HG03025 (cell line): ENCODE measurements at regions not wholly inside any gene's neighbourhood (a gene's known extent, or its start where the extent isn't known, plus 50 kb on each side); places are given as distances from the start of the nearest gene placed in this dataset.
A peak's percentile ranks its signal among the peaks of the same experiment; 100 is the strongest.

Source experiments
- ATAC-seq: cut with Tn5 transposase; IDR thresholded peaks from one replicate; pipeline ENCODE4 v1.9.1; 2021; ENCODE audit warnings: mild to moderate bottlenecking, moderate library complexity; ENCODE audit not compliant: unreplicated experiment, low FRiP score

GRCh38 chr2:11987151-11987550 lies 240.7 kb downstream of the LPIN1 start:
- no peak for ATAC-seq

GRCh38 chr2:11988691-11989353 lies 242.4 kb downstream of the LPIN1 start:
- no peak for ATAC-seq

- no peak for ATAC-seq
These were observed 242.9 kb downstream of the LPIN1 start for GRCh38 chr2:11989354-11989703.

- ATAC-seq = no peak
These were observed 244.1 kb downstream of the LPIN1 start for GRCh38 chr2:11990576-11990975.

- ATAC-seq = no peak
These were observed 247.3 kb downstream of the LPIN1 start for GRCh38 chr2:11993749-11994148.

GRCh38 chr2:11995456-11995855 lies 249.0 kb downstream of the LPIN1 start:
- no peak for ATAC-seq

GRCh38 chr2:11996618-11997017 lies 250.2 kb downstream of the LPIN1 start:
- ATAC-seq = no peak

GRCh38 chr2:11997142-11997541 lies 250.7 kb downstream of the LPIN1 start:
- no peak for ATAC-seq

- ATAC-seq = peak; percentile 51
These were observed 251.8 kb downstream of the LPIN1 start for GRCh38 chr2:11998218-11998617.

GRCh38 chr2:11998626-11999378 lies 252.4 kb downstream of the LPIN1 start:
- peak; percentile 53 for ATAC-seq

GRCh38 chr2:12001621-12002020 lies 255.2 kb downstream of the LPIN1 start:
- no peak for ATAC-seq

- no peak for ATAC-seq
These were observed 255.8 kb downstream of the LPIN1 start for GRCh38 chr2:12002215-12002614.

GRCh38 chr2:12004713-12005112 lies 258.3 kb downstream of the LPIN1 start:
- no peak for ATAC-seq

- peak; percentile 61 for ATAC-seq
These were observed 259.7 kb downstream of the LPIN1 start for GRCh38 chr2:12005886-12006681.

GRCh38 chr2:12006850-12007249 lies 260.4 kb downstream of the LPIN1 start:
- no peak for ATAC-seq

- ATAC-seq = no peak
These were observed 260.9 kb downstream of the LPIN1 start for GRCh38 chr2:12007282-12007681.

- ATAC-seq = peak; percentile 82
These were observed 262.1 kb downstream of the LPIN1 start for GRCh38 chr2:12008425-12009061.

GRCh38 chr2:12009323-12009905 lies 263.0 kb downstream of the LPIN1 start:
- ATAC-seq = no peak

GRCh38 chr2:12010059-12010458 lies 263.6 kb downstream of the LPIN1 start:
- ATAC-seq = no peak

GRCh38 chr2:12010779-12011178 lies 264.3 kb downstream of the LPIN1 start:
- ATAC-seq = no peak
